Large intestine (tissue), 3 donors: ENCODE measurements at regions not wholly inside any gene's neighbourhood (a gene's known extent, or its start where the extent isn't known, plus 50 kb on each side); places are given as distances from the start of the nearest gene placed in this dataset.
A peak's percentile ranks its signal among the peaks of the same experiment; 100 is the strongest.

Source experiments
- DNase-seq, 2 donors: peaks; one replicate each; pipeline versions ENCODE4 v3.0.0 to v3.0.0-alpha.2; 2013
- H3K27ac ChIP-seq: one replicate; pipeline ENCODE4 v1.5.1; 2013; ENCODE audit warnings: low read length
- H3K27me3 ChIP-seq: 2 replicates; pipeline ENCODE4 v1.6.1; 2013; ENCODE audit warnings: low read length; ENCODE audit not compliant: control insufficient read depth, insufficient read depth
- H3K36me3 ChIP-seq: 2 replicates; pipeline ENCODE4 v1.6.1; 2013; ENCODE audit warnings: low read length; ENCODE audit not compliant: control insufficient read depth, insufficient read depth
- H3K4me1 ChIP-seq: one replicate; pipeline ENCODE4 v1.6.1; 2013; ENCODE audit warnings: low read length; ENCODE audit not compliant: control insufficient read depth, insufficient read depth
- H3K4me3 ChIP-seq: one replicate; pipeline ENCODE4 v1.5.1; 2013; ENCODE audit warnings: low read length
- H3K9me3 ChIP-seq: one replicate; pipeline ENCODE4 v1.6.1; 2013; ENCODE audit warnings: mild to moderate bottlenecking, low read depth, low read length, moderate library complexity; ENCODE audit not compliant: control insufficient read depth
- WGBS: methylation state at CpG from one replicate; pipeline ENCODE4 v1.1.5; 2013; ENCODE audit warnings: low lambda C conversion rate; ENCODE audit not compliant: insufficient coverage; 5-methylcytosine and 5-hydroxymethylcytosine counted together

DNA sequence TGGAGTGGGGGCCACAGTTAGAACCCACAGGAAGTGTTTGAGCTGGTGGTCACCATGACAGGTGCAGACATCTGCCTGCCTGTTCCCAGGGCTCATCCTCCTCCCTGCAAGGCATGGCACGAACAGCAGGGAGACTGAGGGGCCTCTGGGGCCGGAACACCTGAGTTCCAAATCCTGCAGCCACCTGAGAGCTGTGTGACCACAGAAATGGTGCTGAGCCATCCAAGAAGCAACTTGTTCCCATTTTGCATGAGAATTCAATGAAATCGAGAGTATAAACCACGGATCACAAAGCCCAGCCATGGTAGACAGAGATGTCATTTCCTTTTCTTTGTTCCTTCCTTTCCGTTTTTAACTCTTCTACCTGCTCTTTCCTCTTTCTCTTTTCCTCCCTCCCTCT, 268.6 kb downstream of the FOXA2 start:
- 82% methylated on average over 3 of the region's 5 CpGs for WGBS
- no peaks in the 10 kb centered on the region for H3K36me3 ChIP-seq
- H3K27me3 ChIP-seq = peaks cover 2% of the 10 kb centered on the region
- H3K9me3 ChIP-seq = no peaks in the 10 kb centered on the region
- no peaks in the 10 kb centered on the region for H3K4me1 ChIP-seq
- no peak overlapping the region for H3K4me3 ChIP-seq
- DNase-seq = no peak
- no peak overlapping the region for H3K27ac ChIP-seq

DNA sequence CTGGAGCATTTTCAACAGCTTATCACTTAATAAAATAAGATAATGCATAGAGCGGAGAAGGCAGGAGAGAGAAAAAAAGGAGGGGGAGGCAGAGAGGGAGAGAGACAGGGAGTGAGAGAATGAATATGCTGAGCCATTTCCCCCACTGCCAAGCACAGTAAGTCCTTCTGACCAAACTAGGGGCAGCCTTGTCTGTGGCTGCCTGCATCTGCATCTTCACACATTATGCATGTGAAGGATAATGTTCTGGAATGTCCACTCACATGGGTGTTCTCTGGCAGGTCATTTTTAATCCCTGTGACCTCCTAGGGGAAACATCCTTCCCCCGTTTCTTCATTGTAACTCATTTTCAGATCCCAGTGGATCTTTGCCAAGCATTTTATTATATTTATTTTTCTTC, 269.3 kb downstream of the FOXA2 start:
- H3K4me3 ChIP-seq = no peak overlapping the region
- H3K27me3 ChIP-seq = peaks cover 2% of the 10 kb centered on the region
- H3K9me3 ChIP-seq = no peaks in the 10 kb centered on the region
- no peaks in the 10 kb centered on the region for H3K36me3 ChIP-seq
- WGBS = 58% methylated on average over 2 of the region's 2 CpGs
- H3K27ac ChIP-seq = no peak overlapping the region
- DNase-seq = no peak
- H3K4me1 ChIP-seq = no peaks in the 10 kb centered on the region

DNA sequence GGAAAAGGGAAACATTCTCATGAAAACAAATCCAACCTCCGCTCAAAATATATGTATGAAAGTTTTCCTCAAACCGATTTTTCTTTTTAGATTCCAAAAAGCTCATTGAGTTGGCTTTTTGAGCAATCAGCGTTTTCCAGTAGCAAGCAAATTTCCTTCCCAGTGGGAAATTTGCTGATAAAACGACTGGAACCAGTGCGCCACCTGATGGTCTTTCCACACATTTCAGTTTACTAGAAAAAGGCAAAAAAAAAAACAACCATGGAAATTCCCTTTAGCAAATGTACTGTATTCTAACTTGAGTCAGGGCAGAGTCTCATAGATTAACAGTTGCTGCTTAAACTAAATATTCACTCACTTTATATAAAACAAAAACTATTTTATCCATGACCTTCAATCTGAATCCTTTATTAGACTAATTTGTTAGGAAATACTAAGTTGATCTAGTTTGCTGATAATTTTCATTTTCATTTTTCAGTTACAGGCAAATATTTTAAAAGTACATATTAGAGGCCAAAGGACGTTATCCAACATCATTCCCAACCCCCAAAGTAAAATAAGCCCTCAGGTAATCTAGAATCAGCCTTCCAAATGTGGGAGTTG, 271.5 kb downstream of the FOXA2 start:
- Histone ChIP-seq H3K27me3 (peaks cover 2% of the 10 kb centered on the region), H3K36me3 (no peaks in the 10 kb centered on the region), H3K27ac (no peak overlapping the region), H3K4me3 (no peak overlapping the region), H3K4me1 (no peaks in the 10 kb centered on the region), H3K9me3 (no peaks in the 10 kb centered on the region)
- WGBS = 0% methylated on average over 2 of the region's 6 CpGs
- peak; percentile 8 to 27 for DNase-seq

DNA sequence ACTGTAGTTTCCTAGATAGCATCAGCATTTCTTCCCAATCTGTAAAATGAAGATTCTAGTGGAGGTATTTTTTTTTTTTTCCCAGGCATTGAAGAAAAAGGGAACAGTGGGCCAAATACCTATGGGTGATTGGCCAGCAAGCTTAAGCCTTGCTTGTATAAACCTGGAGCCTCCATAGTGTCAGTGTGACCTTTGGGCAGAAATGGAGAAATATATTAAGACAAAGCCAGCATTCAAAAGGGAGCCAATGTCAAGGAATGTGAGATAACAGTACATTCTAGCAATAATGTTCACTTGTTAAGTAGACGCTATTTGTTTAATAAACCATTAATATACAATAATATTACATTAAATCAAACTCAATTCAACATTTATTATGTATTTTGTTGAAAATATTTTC, 275.4 kb downstream of the FOXA2 start:
- 83% methylated on average over 1 of the region's 1 CpG for WGBS
- no peaks in the 10 kb centered on the region for H3K27me3 ChIP-seq

DNA sequence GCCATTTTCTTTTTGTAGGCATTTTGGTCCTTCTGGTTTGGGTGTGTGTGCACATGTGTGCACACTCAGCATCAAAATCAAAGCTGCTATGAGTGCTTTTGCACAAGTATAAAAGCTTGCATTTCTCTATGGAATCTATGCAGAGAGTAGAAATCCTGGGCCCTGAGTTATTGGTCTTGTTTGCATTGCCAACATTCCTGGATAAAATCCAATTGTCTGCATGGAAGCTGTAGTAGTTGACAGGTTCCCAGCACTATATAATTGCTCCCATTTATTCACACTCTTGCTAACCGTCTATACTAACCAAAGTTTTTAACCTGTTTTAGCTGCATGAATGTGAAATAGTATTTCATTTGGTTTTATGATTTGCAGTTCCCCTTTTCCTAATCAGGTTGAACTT, 277.0 kb downstream of the FOXA2 start:
- Histone ChIP-seq H3K9me3 (no peaks in the 10 kb centered on the region), H3K4me1 (no peaks in the 10 kb centered on the region), H3K27me3 (no peaks in the 10 kb centered on the region), H3K36me3 (no peaks in the 10 kb centered on the region), H3K27ac (no peak overlapping the region), H3K4me3 (no peak overlapping the region)
- DNase-seq = no peak
- whole genome bisulfite sequencing = 22% methylated on average over 1 of the region's 1 CpG

More for the DNA sequence above, 275.4 kb downstream of the FOXA2 start:
- no peak for DNase-seq
- Histone ChIP-seq H3K9me3 (no peaks in the 10 kb centered on the region), H3K27ac (no peak overlapping the region), H3K4me3 (no peak overlapping the region), H3K4me1 (no peaks in the 10 kb centered on the region), H3K36me3 (no peaks in the 10 kb centered on the region)

DNA sequence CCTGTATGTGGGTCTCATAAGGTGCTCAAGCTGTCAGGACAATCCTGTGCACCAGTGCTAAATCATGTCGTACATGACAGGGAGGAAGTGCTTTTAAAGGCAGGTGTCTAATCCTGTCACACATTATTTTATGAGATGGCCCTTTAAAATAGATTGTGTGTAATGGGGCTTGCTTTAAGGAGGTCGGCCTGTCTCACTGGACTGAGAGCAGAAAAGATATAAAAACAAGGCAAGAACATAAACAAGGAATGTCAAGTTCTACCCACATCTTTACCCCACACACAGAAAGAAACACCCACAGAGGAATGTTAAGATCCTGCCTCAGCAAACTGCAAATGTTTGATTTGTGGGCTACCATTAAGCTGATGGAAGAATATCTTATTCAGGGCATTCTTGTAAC, 279.0 kb downstream of the FOXA2 start:
- WGBS = no CpG with 5 or more reads among the region's 2 CpGs

DNA sequence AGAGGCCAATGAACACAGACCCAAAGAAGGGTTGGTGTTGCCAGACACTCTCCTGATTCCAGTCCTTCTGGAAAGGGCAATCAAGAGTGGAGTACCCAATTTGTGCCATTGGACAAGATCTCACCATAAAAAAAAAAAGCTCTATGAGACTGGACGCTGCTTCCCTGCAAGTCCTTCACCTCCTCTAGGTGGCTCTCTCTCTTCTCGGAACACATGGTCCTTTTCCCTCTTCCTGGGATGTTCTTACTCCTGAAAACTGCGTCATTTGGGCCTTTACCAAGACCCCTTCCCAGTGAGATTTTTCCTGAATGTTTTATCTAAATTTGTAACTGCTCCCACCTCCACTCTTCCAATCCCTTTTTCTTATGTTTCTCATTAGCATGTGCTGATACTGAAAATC, 280.8 kb downstream of the FOXA2 start:
- no peaks in the 10 kb centered on the region for H3K36me3 ChIP-seq
- 43% methylated on average over 2 of the region's 3 CpGs for WGBS

More for the DNA sequence above, 279.0 kb downstream of the FOXA2 start:
- DNase-seq = no peak
- H3K27me3 ChIP-seq = no peaks in the 10 kb centered on the region
- no peaks in the 10 kb centered on the region for H3K36me3 ChIP-seq
- H3K4me1 ChIP-seq = no peaks in the 10 kb centered on the region
- no peak overlapping the region for H3K27ac ChIP-seq
- no peaks in the 10 kb centered on the region for H3K9me3 ChIP-seq
- no peak overlapping the region for H3K4me3 ChIP-seq

DNA sequence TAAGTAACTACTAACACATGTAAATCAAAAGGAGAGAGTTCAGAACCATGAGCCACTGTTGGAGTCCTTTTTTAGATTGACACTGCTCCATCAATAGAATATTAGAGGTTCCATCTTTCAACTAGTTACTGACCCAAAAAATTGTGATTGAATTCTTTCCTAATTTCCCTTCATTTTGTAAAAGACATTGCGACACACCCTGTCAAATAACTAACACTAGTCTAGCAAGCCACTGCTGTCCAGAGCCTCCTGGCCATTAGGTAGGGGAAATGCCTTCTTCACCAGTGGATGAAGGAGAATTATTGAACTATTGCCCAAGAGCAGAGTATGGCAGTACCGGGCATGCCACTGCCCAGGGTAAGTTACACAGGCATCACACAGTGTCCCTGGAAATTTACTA, 282.3 kb downstream of the FOXA2 start:
- H3K27me3 ChIP-seq = no peaks in the 10 kb centered on the region
- no peaks in the 10 kb centered on the region for H3K36me3 ChIP-seq
- no peak for DNase-seq
- no CpG with 5 or more reads among the region's 2 CpGs for WGBS
- H3K4me3 ChIP-seq = no peak overlapping the region
- H3K9me3 ChIP-seq = no peaks in the 10 kb centered on the region
- no peaks in the 10 kb centered on the region for H3K4me1 ChIP-seq
- H3K27ac ChIP-seq = no peak overlapping the region

More for the DNA sequence above, 280.8 kb downstream of the FOXA2 start:
- Histone ChIP-seq H3K9me3 (no peaks in the 10 kb centered on the region), H3K27me3 (no peaks in the 10 kb centered on the region), H3K4me1 (no peaks in the 10 kb centered on the region), H3K4me3 (no peak overlapping the region), H3K27ac (no peak overlapping the region)
- DNase-seq = no peak

DNA sequence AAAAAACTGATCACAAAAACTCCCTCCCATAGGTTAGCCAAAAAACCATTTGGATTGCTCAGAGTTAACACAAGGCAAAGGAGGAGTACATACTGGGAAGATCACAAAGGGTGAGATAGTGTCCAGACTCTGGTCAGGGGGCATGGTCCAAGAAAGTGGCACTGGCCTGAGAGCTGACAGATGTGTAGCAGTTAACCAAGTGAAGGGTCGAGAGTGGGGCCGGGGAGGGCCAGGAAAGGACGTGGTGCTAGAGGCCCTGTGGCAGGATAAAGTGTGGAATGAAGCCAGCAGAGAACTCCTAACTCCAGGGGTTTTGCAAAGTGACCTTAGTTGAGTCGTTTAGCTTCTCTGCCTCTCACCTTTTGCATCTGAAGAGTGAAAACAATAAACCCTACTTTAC, 290.5 kb downstream of the FOXA2 start:
- Histone ChIP-seq H3K27ac (no peak overlapping the region), H3K4me1 (no peaks in the 10 kb centered on the region), H3K36me3 (no peaks in the 10 kb centered on the region), H3K4me3 (no peak overlapping the region), H3K27me3 (no peaks in the 10 kb centered on the region), H3K9me3 (no peaks in the 10 kb centered on the region)
- DNase-seq = no peak
- no CpG with 5 or more reads among the region's 4 CpGs for WGBS

DNA sequence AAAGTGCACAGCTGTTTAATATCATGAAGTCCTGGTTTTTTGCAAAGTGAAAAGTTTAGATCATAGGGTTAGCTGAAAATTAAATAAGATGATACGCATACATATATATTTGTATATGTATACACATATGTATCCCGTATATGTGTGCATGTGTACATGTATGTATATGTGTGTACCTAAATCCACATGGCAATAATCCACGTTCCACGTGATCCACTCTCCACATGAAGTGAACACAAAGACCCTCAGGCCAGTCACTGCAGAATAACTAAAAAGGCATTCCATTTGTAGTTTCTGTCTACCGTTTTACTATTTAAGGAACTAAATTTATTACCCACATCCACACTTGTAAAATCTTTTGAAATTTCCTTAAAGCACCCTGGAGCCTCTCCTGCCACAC, 294.9 kb downstream of the FOXA2 start:
- Histone ChIP-seq H3K4me3 (no peak overlapping the region), H3K27ac (no peak overlapping the region), H3K9me3 (no peaks in the 10 kb centered on the region), H3K36me3 (no peaks in the 10 kb centered on the region), H3K27me3 (no peaks in the 10 kb centered on the region), H3K4me1 (no peaks in the 10 kb centered on the region)
- WGBS = 100% methylated on average over 2 of the region's 5 CpGs
- DNase-seq = no peak

DNA sequence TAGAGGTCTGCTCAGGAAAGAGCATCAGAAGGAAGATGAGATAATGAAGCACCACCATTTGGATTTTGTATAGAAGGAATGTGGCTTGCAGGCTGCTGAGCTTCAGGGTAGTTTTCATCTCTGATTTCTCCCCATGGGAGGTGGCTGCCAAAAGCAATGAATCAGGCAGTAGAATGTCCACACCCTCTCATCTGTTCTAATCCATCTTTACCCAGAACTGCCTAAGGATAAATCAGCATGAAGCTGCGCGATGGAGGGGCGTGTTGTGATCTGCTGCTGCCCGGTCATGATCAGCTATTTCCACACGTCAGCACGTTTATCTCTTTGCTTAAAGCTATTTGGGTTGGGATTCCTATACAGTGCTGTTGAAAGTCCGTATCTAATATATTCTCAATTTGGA, 295.4 kb downstream of the FOXA2 start:
- H3K27me3 ChIP-seq = no peaks in the 10 kb centered on the region
- H3K27ac ChIP-seq = no peak overlapping the region
- no peak overlapping the region for H3K4me3 ChIP-seq
- H3K9me3 ChIP-seq = no peaks in the 10 kb centered on the region
- WGBS = no CpG with 5 or more reads among the region's 7 CpGs
- no peaks in the 10 kb centered on the region for H3K4me1 ChIP-seq
- no peak for DNase-seq
- H3K36me3 ChIP-seq = no peaks in the 10 kb centered on the region
